Activated T-cell treated with anti-CD3 and anti-CD28 coated beads, Interleukin-2, amount 50 U/mL, for 24 hours (primary cell): ENCODE measurements at regions not wholly inside any gene's neighbourhood (a gene's known extent, or its start where the extent isn't known, plus 50 kb on each side); places are given as distances from the start of the nearest gene placed in this dataset.

Experiments
- DNase-seq: peaks from one replicate; pipeline ENCODE4 v3.0.0-alpha.2; 2020
- H3K27ac Mint-ChIP-seq: 2 replicates; pipeline ENCODE4 v1.8.0; 2020; ENCODE audit warnings: mild to moderate bottlenecking, mixed read lengths
- H3K27me3 Mint-ChIP-seq: 2 replicates; pipeline ENCODE4 v1.8.0; 2020; ENCODE audit warnings: mixed read lengths
- H3K36me3 Mint-ChIP-seq: 2 replicates; pipeline ENCODE4 v1.8.0; 2020; ENCODE audit warnings: low read depth, mixed read lengths
- H3K4me1 Mint-ChIP-seq: 2 replicates; pipeline ENCODE4 v1.8.0; 2020; ENCODE audit warnings: low read depth, mixed read lengths
- H3K4me3 Mint-ChIP-seq: 2 replicates; pipeline ENCODE4 v1.8.0; 2020; ENCODE audit warnings: mild to moderate bottlenecking, moderate library complexity, mixed read lengths
- H3K9me3 Mint-ChIP-seq: 2 replicates; pipeline ENCODE4 v1.8.0; 2020; ENCODE audit warnings: mixed read lengths

DNA sequence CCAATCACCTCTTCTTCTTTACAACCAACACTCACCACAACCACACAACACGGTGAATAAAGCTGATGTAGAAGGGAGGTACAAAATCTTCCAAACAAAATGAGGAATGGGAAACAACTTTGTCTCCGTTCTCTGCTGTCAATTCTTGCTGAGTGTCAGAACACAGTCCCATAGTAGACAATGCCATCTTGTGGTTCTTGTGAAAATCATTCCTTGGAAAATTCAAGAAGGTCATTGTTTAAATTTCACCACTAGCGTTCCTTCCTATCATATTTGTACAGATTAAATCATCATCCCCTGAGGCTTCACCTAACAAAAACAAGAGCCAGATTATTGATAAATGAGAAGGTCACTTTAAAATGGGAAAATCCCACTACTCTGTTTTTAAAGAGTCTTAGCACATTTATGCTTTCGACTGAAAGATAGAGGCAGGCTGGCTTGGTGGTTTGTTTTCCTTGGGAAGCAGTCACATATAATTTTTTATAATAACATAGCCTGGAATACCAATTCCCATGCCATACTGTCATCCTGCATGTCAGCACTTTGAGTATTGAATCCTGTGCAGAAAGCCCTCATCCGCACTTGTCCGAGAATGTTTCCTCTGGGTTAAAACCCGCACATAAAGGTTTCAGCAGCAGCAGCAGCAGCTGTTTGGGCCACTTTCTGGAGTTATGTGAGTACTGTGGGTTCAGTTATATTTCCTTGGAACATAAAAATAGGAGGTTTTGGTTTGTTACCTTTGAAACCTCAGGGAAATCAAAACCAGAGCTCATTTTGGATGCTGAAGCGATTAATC is 395.0 kb upstream of the SMARCA2 start:
- Mint-ChIP-seq H3K4me3 (no peak overlapping the region), H3K4me1 (no peaks in the 10 kb centered on the region), H3K9me3 (peaks cover 2% of the 10 kb centered on the region), H3K27ac (no peak overlapping the region), H3K36me3 (no peaks in the 10 kb centered on the region), H3K27me3 (peaks cover 17% of the 10 kb centered on the region)
- no peak for DNase-seq

DNA sequence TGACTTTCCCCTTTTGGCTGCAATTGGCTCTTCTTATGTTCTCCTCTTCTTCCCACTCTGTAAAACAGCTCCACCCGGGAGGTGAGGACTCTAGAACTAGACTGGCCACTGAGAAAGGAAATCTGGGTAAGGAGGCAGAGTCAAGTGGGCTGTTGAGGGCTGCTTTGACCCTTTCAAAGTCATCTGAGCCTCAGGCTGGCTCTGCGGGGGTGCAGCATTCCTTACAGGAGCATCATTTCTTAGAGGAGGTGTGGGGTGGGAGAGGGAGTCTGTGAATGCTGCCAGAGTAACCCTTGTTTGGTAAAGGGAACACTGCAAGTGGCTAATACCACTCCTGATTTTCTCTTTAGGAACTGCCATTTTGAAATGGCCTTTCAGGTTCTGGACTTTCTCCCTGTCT is 377.7 kb upstream of the SMARCA2 start:
- no peaks in the 10 kb centered on the region for H3K36me3 Mint-ChIP-seq

DNA sequence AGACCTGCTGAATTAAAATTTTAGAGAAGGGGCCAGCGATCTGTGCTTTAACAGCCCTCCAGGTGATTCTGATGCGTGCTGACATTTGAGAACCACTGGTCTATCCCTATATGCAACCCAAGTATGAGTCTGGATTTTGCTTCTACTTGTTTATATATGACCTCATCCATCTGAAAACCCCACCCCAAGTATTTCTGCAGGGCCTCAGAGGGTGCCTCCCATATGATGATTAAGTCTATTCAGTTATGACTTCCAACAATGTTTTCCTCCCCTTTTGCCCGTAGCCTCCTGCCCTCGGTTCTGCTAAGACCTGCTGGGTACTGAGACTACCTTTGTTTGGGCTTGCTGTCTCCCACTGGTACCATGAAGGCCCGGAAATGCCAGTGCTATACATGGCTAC is 376.0 kb upstream of the SMARCA2 start:
- no peak overlapping the region for H3K4me3 Mint-ChIP-seq
- H3K9me3 Mint-ChIP-seq = peaks cover 3% of the 10 kb centered on the region

More for the DNA sequence above, 377.7 kb upstream of the SMARCA2 start:
- Mint-ChIP-seq H3K4me1 (no peaks in the 10 kb centered on the region), H3K27ac (no peak overlapping the region), H3K27me3 (no peaks in the 10 kb centered on the region), H3K9me3 (peaks cover 3% of the 10 kb centered on the region), H3K4me3 (no peak overlapping the region)
- DNase-seq = no peak

DNA sequence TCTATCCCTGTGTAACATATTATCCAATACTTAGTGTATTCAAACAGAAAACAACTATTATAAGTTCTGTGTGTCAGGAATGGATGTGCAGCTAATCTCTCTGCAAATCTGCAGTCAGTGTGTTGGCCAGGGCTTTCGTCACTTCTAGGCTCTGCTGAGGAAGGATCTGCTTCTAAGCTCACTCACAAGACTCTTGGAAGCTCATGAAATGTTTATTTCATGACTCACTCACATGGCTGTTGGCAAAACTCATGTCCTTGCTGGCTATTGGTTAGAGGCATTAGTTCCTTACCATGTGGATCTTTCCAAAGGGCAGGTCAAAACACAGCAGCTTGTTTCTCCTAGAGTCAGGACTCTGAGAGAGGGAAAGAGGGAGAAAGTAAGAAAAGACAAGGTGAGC is 367.4 kb upstream of the SMARCA2 start:
- DNase-seq = no peak
- H3K4me1 Mint-ChIP-seq = no peaks in the 10 kb centered on the region
- H3K4me3 Mint-ChIP-seq = no peak overlapping the region
- H3K9me3 Mint-ChIP-seq = no peaks in the 10 kb centered on the region
- peaks cover 11% of the 10 kb centered on the region for H3K27me3 Mint-ChIP-seq
- H3K36me3 Mint-ChIP-seq = no peaks in the 10 kb centered on the region
- H3K27ac Mint-ChIP-seq = no peak overlapping the region

More for the DNA sequence above, 376.0 kb upstream of the SMARCA2 start:
- DNase-seq = no peak
- no peaks in the 10 kb centered on the region for H3K36me3 Mint-ChIP-seq
- no peak overlapping the region for H3K27ac Mint-ChIP-seq
- no peaks in the 10 kb centered on the region for H3K27me3 Mint-ChIP-seq
- H3K4me1 Mint-ChIP-seq = no peaks in the 10 kb centered on the region

GRCh38 chr9:1653282-1653681 is 361.9 kb upstream of the SMARCA2 start:
- H3K36me3 Mint-ChIP-seq = no peaks in the 10 kb centered on the region
- no peak overlapping the region for H3K27ac Mint-ChIP-seq

GRCh38 chr9:1658661-1659362 is 356.3 kb upstream of the SMARCA2 start:
- no peaks in the 10 kb centered on the region for H3K36me3 Mint-ChIP-seq
- peaks cover 23% of the 10 kb centered on the region for H3K27me3 Mint-ChIP-seq
- no peaks in the 10 kb centered on the region for H3K9me3 Mint-ChIP-seq
- no peak overlapping the region for H3K4me3 Mint-ChIP-seq
- H3K4me1 Mint-ChIP-seq = no peaks in the 10 kb centered on the region
- DNase-seq = no peak
- H3K27ac Mint-ChIP-seq = no peak overlapping the region

More at GRCh38 chr9:1653282-1653681, 361.9 kb upstream of the SMARCA2 start:
- Mint-ChIP-seq H3K9me3 (no peaks in the 10 kb centered on the region), H3K4me3 (no peak overlapping the region), H3K4me1 (no peaks in the 10 kb centered on the region), H3K27me3 (peaks cover 22% of the 10 kb centered on the region)
- DNase-seq = no peak

- H3K4me3 Mint-ChIP-seq = no peak overlapping the region
- no peaks in the 10 kb centered on the region for H3K4me1 Mint-ChIP-seq
- no peaks in the 10 kb centered on the region for H3K36me3 Mint-ChIP-seq
- no peak overlapping the region for H3K27ac Mint-ChIP-seq
- no peaks in the 10 kb centered on the region for H3K9me3 Mint-ChIP-seq
- peaks cover 24% of the 10 kb centered on the region for H3K27me3 Mint-ChIP-seq
- no peak for DNase-seq
Observed at GRCh38 chr9:1659363-1659690, 355.8 kb upstream of the SMARCA2 start.

- H3K36me3 Mint-ChIP-seq = no peaks in the 10 kb centered on the region
- no peaks in the 10 kb centered on the region for H3K4me1 Mint-ChIP-seq
- no peak overlapping the region for H3K4me3 Mint-ChIP-seq
- peaks cover 2% of the 10 kb centered on the region for H3K9me3 Mint-ChIP-seq
- H3K27ac Mint-ChIP-seq = no peak overlapping the region
- DNase-seq = no peak
- peaks cover 4% of the 10 kb centered on the region for H3K27me3 Mint-ChIP-seq
Observed at GRCh38 chr9:1668441-1668840, 346.7 kb upstream of the SMARCA2 start.

DNA sequence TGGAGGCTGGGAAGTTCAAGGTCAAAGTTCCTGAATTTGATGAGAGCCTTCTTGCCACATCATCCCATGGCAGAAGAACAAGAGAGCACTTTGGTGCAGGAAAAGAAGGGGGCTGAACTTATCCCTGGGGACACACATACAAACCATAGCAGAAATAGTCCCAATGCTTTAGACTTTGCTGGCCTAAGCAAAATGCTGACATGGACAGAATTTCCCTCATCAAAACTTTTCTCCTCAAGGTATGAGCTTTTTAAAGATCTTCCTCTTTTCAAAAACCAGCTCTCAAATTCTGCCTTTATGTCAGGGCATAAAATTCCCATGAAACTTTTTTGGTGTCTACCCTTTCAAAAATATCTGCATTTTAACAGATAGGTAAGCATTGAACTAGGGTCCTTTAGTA is 341.8 kb upstream of the SMARCA2 start:
- DNase-seq = no peak
- Mint-ChIP-seq H3K27ac (no peak overlapping the region), H3K4me1 (no peaks in the 10 kb centered on the region), H3K4me3 (no peak overlapping the region), H3K36me3 (no peaks in the 10 kb centered on the region), H3K9me3 (no peaks in the 10 kb centered on the region), H3K27me3 (no peaks in the 10 kb centered on the region)

DNA sequence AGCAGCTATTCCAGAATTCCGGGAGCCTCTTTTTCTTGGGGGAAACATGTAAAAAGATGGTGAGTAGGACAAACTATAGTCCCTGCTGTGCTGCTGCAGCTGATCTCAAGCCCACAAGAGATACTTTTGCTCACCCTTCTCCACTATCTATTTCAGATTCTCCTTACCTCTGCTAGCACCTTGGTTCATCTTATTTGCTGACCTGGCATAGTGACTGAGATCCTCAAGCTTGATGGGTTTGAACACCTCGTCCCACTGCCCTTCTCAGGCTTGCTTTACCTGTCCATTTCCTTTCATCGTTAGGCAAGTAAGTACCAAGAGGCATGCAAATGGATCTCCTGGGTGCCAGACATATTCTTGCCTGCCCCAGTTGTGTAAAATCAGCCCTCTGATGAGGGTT is 338.4 kb upstream of the SMARCA2 start:
- no peak for DNase-seq
- H3K27me3 Mint-ChIP-seq = peaks cover 7% of the 10 kb centered on the region
- H3K27ac Mint-ChIP-seq = no peak overlapping the region
- no peaks in the 10 kb centered on the region for H3K36me3 Mint-ChIP-seq
- H3K9me3 Mint-ChIP-seq = no peaks in the 10 kb centered on the region
- no peak overlapping the region for H3K4me3 Mint-ChIP-seq
- H3K4me1 Mint-ChIP-seq = no peaks in the 10 kb centered on the region

DNA sequence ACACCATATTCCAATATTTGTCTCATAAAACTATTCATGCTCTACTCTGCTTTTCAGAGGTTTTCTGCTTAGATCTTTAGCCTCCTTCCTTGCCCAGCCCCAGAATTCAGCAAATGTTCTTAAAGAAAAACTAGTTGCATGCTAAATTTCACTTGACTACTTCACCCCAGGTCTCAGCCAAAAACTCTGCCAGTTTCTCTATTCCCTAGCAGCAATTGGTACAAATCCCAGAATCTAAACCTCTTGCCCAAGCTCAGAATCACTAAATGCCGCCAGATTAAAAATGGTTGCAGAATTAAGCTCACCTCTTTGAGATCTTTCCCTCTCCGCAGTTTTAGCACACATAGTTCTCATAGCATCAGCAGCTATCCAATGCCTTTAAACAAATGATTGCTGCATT is 331.2 kb upstream of the SMARCA2 start:
- H3K4me1 Mint-ChIP-seq = no peaks in the 10 kb centered on the region
- no peak for DNase-seq
- no peaks in the 10 kb centered on the region for H3K36me3 Mint-ChIP-seq
- no peak overlapping the region for H3K4me3 Mint-ChIP-seq
- H3K27ac Mint-ChIP-seq = no peak overlapping the region
- no peaks in the 10 kb centered on the region for H3K9me3 Mint-ChIP-seq
- H3K27me3 Mint-ChIP-seq = peaks cover 27% of the 10 kb centered on the region

DNA sequence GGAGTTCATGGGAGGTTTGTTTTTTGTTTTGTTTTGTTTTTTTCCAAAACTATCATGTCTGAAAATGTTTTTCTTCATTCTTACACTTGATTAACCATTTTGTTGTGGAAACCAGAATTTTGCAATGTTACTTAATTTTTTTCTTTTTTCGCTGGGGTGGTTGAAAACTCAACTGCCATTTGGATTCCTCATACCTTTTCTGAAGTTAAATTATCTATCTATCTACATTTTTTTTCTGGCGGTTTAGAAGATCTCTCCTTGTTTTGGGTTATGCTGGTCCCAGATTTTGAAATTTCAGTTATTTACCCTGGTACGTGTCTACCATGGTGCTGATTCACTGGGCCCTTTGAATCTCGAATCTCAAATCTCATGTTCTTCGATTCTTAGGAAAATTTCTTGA is 316.2 kb upstream of the SMARCA2 start:
- Mint-ChIP-seq H3K36me3 (no peaks in the 10 kb centered on the region), H3K4me3 (no peak overlapping the region), H3K9me3 (no peaks in the 10 kb centered on the region), H3K4me1 (no peaks in the 10 kb centered on the region), H3K27ac (no peak overlapping the region), H3K27me3 (peaks cover 29% of the 10 kb centered on the region)
- no peak for DNase-seq

DNA sequence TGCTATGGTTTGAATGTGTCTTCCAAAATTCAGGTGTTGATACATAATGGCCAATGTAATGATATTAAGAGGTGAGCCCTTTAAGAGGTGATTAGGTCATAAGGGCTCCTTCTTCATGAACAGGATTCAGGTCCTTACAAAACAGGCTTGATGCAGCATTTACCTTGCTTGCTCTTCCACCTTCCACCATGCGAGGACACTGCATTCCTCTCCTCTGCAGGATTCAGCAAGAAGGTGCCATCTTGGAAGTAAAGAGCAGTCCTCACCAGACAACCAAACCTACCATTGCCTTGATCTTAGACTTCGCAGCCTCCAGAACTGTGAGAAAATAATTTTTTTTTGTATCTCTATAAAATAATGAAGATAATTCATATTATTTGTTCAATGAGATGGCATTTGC is 314.0 kb upstream of the SMARCA2 start:
- Mint-ChIP-seq H3K36me3 (no peaks in the 10 kb centered on the region), H3K27me3 (peaks cover 38% of the 10 kb centered on the region), H3K27ac (no peak overlapping the region), H3K4me3 (no peak overlapping the region), H3K9me3 (no peaks in the 10 kb centered on the region), H3K4me1 (no peaks in the 10 kb centered on the region)
- no peak for DNase-seq

DNA sequence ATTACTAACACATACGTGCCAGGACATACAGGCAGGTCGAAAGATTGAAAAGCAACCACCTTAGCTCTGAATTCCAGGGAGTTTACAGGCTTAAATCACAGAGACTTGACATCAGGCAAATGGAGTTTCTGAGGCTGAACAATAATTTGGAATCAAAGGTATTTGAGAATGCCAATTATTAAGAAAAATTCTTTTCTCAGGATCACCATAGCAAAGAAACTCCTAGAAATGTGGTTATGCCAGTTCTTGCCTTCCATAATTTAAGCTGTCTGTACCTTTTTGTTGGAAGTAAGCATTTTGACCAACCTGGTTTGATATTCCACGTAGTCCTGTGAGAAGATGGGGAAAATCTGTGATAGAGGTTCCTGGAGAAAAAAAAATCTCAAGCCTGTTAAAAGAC is 312.4 kb upstream of the SMARCA2 start:
- no peaks in the 10 kb centered on the region for H3K36me3 Mint-ChIP-seq
- H3K4me1 Mint-ChIP-seq = no peaks in the 10 kb centered on the region
- H3K4me3 Mint-ChIP-seq = no peak overlapping the region
- DNase-seq = no peak
- H3K27ac Mint-ChIP-seq = no peak overlapping the region
- no peaks in the 10 kb centered on the region for H3K9me3 Mint-ChIP-seq
- peaks cover 52% of the 10 kb centered on the region for H3K27me3 Mint-ChIP-seq

GRCh38 chr9:1707291-1707690 is 307.9 kb upstream of the SMARCA2 start:
- no peak for DNase-seq
- Mint-ChIP-seq H3K27me3 (peaks cover 52% of the 10 kb centered on the region), H3K27ac (no peak overlapping the region), H3K9me3 (no peaks in the 10 kb centered on the region), H3K4me1 (no peaks in the 10 kb centered on the region), H3K4me3 (no peak overlapping the region), H3K36me3 (no peaks in the 10 kb centered on the region)
